Panc1 (cell line): ENCODE measurements at regions not wholly inside any gene's neighbourhood (a gene's known extent, or its start where the extent isn't known, plus 50 kb on each side); places are given as distances from the start of the nearest gene placed in this dataset.

Source experiments
- ATAC-seq: fragments of 200-7000 bp; cut with Tn5 transposase; 2 replicates; pipeline ENCODE4 v1.9.1; 2020; ENCODE audit warnings: mild to moderate bottlenecking, moderate library complexity
- BruUV-seq: library from RNA; stranded (reverse); fragments of 400-500 nt; replicated peaks from 2 replicates; lab custom pipeline; 2021; lab: Mats Ljungman, UMichigan
- CTCF ChIA-PET: fragments of 300-600 bp; sonication (Branson Sonifier 250); formaldehyde crosslinking; loops from one replicate; lab custom pipeline; 2022; ENCODE audit warnings: antibody characterized with exemption; lab: Charles Lee
- POLR2A ChIA-PET: fragments of 300-600 bp; sonication (Branson Sonifier 250); formaldehyde crosslinking; loops from one replicate; lab custom pipeline; 2022; ENCODE audit warnings: antibody characterized with exemption; lab: Charles Lee
- DNase-seq: peaks from one replicate; pipeline ENCODE4 v3.0.0-alpha.2; 2010; ENCODE audit warnings: low read depth, low spot score
- H3K27ac ChIP-seq: 2 replicates; pipeline ENCODE4 v1.5.1; 2011; ENCODE audit warnings: mild to moderate bottlenecking, low read length, inconsistent platforms
- H3K27me3 ChIP-seq: fragments of 200-500 bp; sonication (Bioruptor generic); 2 replicates; pipeline ENCODE4 v1.6.0; 2014; ENCODE audit warnings: low read length, inconsistent platforms; ENCODE audit not compliant: control insufficient read depth, insufficient read depth
- H3K36me3 ChIP-seq: fragments of 200-500 bp; sonication (Bioruptor generic); 2 replicates; pipeline ENCODE4 v1.5.1; 2014; ENCODE audit warnings: inconsistent platforms, mild to moderate bottlenecking, low read length, moderate library complexity; ENCODE audit not compliant: control insufficient read depth, insufficient read depth
- H3K4me1 ChIP-seq: 2 replicates; pipeline ENCODE4 v1.5.1; 2011; ENCODE audit warnings: inconsistent platforms, mild to moderate bottlenecking, low read length, moderate library complexity; ENCODE audit not compliant: control insufficient read depth, insufficient read depth
- H3K4me3 ChIP-seq, 2 experiments: 2 replicates each; pipeline ENCODE4 v1.5.1; 2011 to 2012; ENCODE audit warnings: low read depth in 2 of 2, low read length in 2 of 2, mild to moderate bottlenecking in 2 of 2, inconsistent platforms in 1 of 2, moderate library complexity in 1 of 2
- H3K9me3 ChIP-seq: fragments of 200-500 bp; sonication (Bioruptor generic); 2 replicates; pipeline ENCODE4 v1.5.1; 2014; ENCODE audit warnings: low read depth, mild to moderate bottlenecking, inconsistent platforms, low read length, moderate library complexity; ENCODE audit not compliant: control insufficient read depth, insufficient read depth
- POLR2AphosphoS5 ChIP-seq: IDR thresholded peaks from 2 replicates; pipeline ENCODE4 v1.6.1; 2012; ENCODE audit warnings: mild to moderate bottlenecking, low read depth, low read length, moderate library complexity
- SIN3A ChIP-seq: IDR thresholded peaks from 2 replicates; pipeline ENCODE4 v1.6.1; 2012; ENCODE audit warnings: low read depth, mild to moderate bottlenecking, low read length, moderate library complexity, borderline replicate concordance; ENCODE audit not compliant: insufficient read depth
- TCF7L2 ChIP-seq: IDR thresholded peaks from 2 replicates; pipeline ENCODE4 v1.6.1; 2011; ENCODE audit warnings: mild to moderate bottlenecking, low read depth, low read length, inconsistent platforms
- in situ Hi-C: cut with HindIII; loops from 2 replicates; pipeline ENCODE4 v1.10.0; 2016; ENCODE audit warnings: low sequenced_read_pairs, low pct_unique_long_range_greater_than_20kb
- intact Hi-C: fragments of 100-400 bp; cut with micrococcal nuclease; formaldehyde crosslinking; loops from one replicate; pipeline ENCODE4 v1.10.0; 2022; ENCODE audit not compliant: unreplicated experiment
- TF ChIP-seq, protein P1 (sequence below), 2 experiments: IDR thresholded peaks; 2 replicates each; pipeline ENCODE4 v1.6.1; 2011 to 2012; ENCODE audit warnings: low read depth in 2 of 2, control low read depth in 1 of 2, low read length in 1 of 2, mild to moderate bottlenecking in 1 of 2, moderate library complexity in 1 of 2; ENCODE audit not compliant: insufficient read depth in 1 of 2
- TF ChIP-seq, protein P2 (sequence below): fragments of 450-650 bp; IDR thresholded peaks from 2 replicates; pipeline ENCODE4 v1.5.1; 2017; ENCODE audit warnings: mild to moderate bottlenecking

DNA sequence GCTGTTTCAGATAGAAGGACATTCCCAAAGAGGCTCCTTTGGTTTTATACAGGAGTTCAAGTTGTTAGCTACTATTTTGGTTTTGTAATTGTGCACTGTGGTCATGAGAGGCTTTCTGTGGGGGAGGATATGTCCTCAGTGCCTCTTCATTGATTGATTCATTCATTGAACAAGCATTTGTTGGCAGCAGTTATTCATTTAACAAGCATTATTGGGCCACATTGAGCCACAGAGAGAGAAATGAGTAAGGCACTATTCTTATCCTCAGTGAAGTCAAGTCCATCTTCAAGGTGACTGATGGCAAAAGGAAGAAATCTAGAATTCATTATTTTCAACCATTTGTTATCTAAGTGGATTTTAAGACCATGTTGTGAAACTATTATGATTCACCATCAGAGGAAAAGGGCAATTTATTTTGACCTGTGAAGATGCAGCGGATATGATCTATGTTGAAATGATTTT, 697.2 kb upstream of the CITED2 start:
- H3K4me1 ChIP-seq: peaks cover 16% of the 10 kb centered on the region
- DNase-seq (no peak), ATAC-seq (peak; percentile 71)
- no peaks in the 10 kb centered on the region for H3K36me3 ChIP-seq
- TF ChIP-seq, protein P1, sequence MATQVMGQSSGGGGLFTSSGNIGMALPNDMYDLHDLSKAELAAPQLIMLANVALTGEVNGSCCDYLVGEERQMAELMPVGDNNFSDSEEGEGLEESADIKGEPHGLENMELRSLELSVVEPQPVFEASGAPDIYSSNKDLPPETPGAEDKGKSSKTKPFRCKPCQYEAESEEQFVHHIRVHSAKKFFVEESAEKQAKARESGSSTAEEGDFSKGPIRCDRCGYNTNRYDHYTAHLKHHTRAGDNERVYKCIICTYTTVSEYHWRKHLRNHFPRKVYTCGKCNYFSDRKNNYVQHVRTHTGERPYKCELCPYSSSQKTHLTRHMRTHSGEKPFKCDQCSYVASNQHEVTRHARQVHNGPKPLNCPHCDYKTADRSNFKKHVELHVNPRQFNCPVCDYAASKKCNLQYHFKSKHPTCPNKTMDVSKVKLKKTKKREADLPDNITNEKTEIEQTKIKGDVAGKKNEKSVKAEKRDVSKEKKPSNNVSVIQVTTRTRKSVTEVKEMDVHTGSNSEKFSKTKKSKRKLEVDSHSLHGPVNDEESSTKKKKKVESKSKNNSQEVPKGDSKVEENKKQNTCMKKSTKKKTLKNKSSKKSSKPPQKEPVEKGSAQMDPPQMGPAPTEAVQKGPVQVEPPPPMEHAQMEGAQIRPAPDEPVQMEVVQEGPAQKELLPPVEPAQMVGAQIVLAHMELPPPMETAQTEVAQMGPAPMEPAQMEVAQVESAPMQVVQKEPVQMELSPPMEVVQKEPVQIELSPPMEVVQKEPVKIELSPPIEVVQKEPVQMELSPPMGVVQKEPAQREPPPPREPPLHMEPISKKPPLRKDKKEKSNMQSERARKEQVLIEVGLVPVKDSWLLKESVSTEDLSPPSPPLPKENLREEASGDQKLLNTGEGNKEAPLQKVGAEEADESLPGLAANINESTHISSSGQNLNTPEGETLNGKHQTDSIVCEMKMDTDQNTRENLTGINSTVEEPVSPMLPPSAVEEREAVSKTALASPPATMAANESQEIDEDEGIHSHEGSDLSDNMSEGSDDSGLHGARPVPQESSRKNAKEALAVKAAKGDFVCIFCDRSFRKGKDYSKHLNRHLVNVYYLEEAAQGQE (IDR thresholded peaks at IDR 0.05; ENCODE audit: insufficient read depth in 1 of 2, low read depth in 2 of 2, low read length in 1 of 2): no peak
- TF ChIP-seq SIN3A: no peak
- TF ChIP-seq TCF7L2: no peak
- TF ChIP-seq POLR2AphosphoS5: no peak
- TF ChIP-seq, protein P2, sequence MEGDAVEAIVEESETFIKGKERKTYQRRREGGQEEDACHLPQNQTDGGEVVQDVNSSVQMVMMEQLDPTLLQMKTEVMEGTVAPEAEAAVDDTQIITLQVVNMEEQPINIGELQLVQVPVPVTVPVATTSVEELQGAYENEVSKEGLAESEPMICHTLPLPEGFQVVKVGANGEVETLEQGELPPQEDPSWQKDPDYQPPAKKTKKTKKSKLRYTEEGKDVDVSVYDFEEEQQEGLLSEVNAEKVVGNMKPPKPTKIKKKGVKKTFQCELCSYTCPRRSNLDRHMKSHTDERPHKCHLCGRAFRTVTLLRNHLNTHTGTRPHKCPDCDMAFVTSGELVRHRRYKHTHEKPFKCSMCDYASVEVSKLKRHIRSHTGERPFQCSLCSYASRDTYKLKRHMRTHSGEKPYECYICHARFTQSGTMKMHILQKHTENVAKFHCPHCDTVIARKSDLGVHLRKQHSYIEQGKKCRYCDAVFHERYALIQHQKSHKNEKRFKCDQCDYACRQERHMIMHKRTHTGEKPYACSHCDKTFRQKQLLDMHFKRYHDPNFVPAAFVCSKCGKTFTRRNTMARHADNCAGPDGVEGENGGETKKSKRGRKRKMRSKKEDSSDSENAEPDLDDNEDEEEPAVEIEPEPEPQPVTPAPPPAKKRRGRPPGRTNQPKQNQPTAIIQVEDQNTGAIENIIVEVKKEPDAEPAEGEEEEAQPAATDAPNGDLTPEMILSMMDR: no peak
- intact Hi-C loops: no loop called here
- no peaks in the 10 kb centered on the region for H3K27me3 ChIP-seq
- peak overlapping the region; percentile 71 for H3K27ac ChIP-seq
- ChIA-PET CTCF (no interaction called here), POLR2A (no interaction called here)
- no peaks in the 10 kb centered on the region for H3K9me3 ChIP-seq
- no peak overlapping the region for H3K4me3 ChIP-seq
- no TSS peak for BruUV-seq
- in situ Hi-C loops: no loop called here

DNA sequence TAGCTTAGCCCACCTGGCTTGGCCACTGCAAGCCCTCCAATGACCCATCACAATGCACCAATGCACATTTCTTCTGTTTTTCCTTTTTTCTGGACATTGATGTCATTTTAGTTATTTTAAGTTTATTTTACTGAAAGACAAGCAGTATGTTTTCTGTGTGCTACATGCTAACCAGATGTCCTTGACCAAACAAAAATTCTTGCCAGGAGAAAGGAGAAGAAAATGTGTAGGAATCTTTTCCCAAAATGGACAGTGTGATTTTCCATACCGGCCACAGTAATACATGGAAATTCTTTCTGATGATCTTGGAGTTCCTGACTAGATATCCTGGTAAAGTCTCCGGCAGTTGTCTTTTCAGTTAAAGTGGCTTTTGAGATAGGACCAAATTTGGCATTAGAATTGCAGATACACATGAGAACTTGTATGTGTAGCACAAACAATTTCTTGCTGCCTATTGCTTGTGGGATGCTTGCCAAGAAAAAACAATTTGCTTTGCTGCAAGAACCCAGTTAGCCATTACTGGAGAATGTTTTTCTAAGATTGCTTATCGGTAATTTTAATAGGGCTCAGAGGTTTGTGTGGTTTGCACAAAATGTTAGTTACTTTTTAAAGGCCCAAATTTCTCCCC, 696.5 kb upstream of the CITED2 start:
- H3K27me3 ChIP-seq: no peaks in the 10 kb centered on the region
- intact Hi-C loops: no loop called here
- ChIA-PET POLR2A (no interaction called here), CTCF (no interaction called here)
- DNase-seq (no peak), ATAC-seq (peak; percentile 75; the same call in 1 of the 2 replicates)
- H3K4me3 ChIP-seq: no peak overlapping the region
- H3K36me3 ChIP-seq: no peaks in the 10 kb centered on the region
- BruUV-seq: no TSS peak
- TF ChIP-seq POLR2AphosphoS5 (no peak), SIN3A (no peak), TCF7L2 (no peak)
- TF ChIP-seq, protein P2: no peak
- TF ChIP-seq, protein P1 (IDR thresholded peaks at IDR 0.05; ENCODE audit: insufficient read depth in 1 of 2, low read depth in 2 of 2, low read length in 1 of 2): no peak
- no peaks in the 10 kb centered on the region for H3K9me3 ChIP-seq
- in situ Hi-C loops: no loop called here
- H3K27ac ChIP-seq: peak overlapping the region; percentile 71
- peaks cover 16% of the 10 kb centered on the region for H3K4me1 ChIP-seq
